HS-5 (cell line): ENCODE measurements at regions not wholly inside any gene's neighbourhood (a gene's known extent, or its start where the extent isn't known, plus 50 kb on each side); places are given as distances from the start of the nearest gene placed in this dataset.

ENCODE experiments used
- DNase-seq: peaks from one replicate; pipeline ENCODE4 v3.0.0-alpha.2; 2012; ENCODE audit warnings: low read depth

- no peak for DNase-seq
Measured at GRCh38 chr11:108994887-108995286, 330.0 kb downstream of the DDX10 start.

GRCh38 chr11:108997826-108998225 lies 333.0 kb downstream of the DDX10 start:
- DNase-seq: no peak

- no peak for DNase-seq
Measured at GRCh38 chr11:109000531-109000930, 335.7 kb downstream of the DDX10 start.

- DNase-seq: no peak
Measured at GRCh38 chr11:109001585-109001984, 336.7 kb downstream of the DDX10 start.

- DNase-seq: no peak
Measured at GRCh38 chr11:109012991-109013390, 348.1 kb downstream of the DDX10 start.

GRCh38 chr11:109015283-109015682 lies 350.4 kb downstream of the DDX10 start:
- peak; percentile 45 for DNase-seq

GRCh38 chr11:109016724-109017123 lies 351.9 kb downstream of the DDX10 start:
- no peak for DNase-seq

- no peak for DNase-seq
Measured at GRCh38 chr11:109017489-109017888, 352.6 kb downstream of the DDX10 start.

GRCh38 chr11:109018639-109019038 lies 353.8 kb downstream of the DDX10 start:
- no peak for DNase-seq

GRCh38 chr11:109019342-109019936 lies 354.6 kb downstream of the DDX10 start:
- no peak for DNase-seq

GRCh38 chr11:109023036-109023435 lies 358.2 kb downstream of the DDX10 start:
- no peak for DNase-seq

- no peak for DNase-seq
Measured at GRCh38 chr11:109026891-109027489, 362.1 kb downstream of the DDX10 start.

GRCh38 chr11:109027851-109028250 lies 363.0 kb downstream of the DDX10 start:
- DNase-seq: no peak

GRCh38 chr11:109029927-109030326 lies 365.1 kb downstream of the DDX10 start:
- DNase-seq: no peak

GRCh38 chr11:109033627-109034338 lies 368.9 kb downstream of the DDX10 start:
- DNase-seq: peak; percentile 72

GRCh38 chr11:109034339-109034696 lies 369.4 kb downstream of the DDX10 start:
- DNase-seq: peak; percentile 24

GRCh38 chr11:109035284-109035683 lies 370.4 kb downstream of the DDX10 start:
- no peak for DNase-seq

GRCh38 chr11:109036011-109036410 lies 371.1 kb downstream of the DDX10 start:
- DNase-seq: no peak

- DNase-seq: peak; percentile 38
Measured at GRCh38 chr11:109037856-109038780, 373.2 kb downstream of the DDX10 start.

GRCh38 chr11:109039611-109040010 lies 374.7 kb downstream of the DDX10 start:
- DNase-seq: no peak

GRCh38 chr11:109040303-109040702 lies 375.4 kb downstream of the DDX10 start:
- no peak for DNase-seq

GRCh38 chr11:109041876-109042275 lies 377.0 kb downstream of the DDX10 start:
- no peak for DNase-seq
